Activated naive CD8-positive, alpha-beta T cell treated with anti-CD3 and anti-CD28 coated beads, Interleukin-2, amount 50 U/mL, for 16 hours (primary cell): ENCODE measurements at regions not wholly inside any gene's neighbourhood (a gene's known extent, or its start where the extent isn't known, plus 50 kb on each side); places are given as distances from the start of the nearest gene placed in this dataset.

Experiments
- DNase-seq: peaks from one replicate; pipeline ENCODE4 v3.0.0-alpha.2; 2020; ENCODE audit warnings: low read depth, low spot score

- DNase-seq, result no peak
Observed at GRCh38 chr21:41076064-41076463, 91.9 kb upstream of the BACE2 start.

- no peak for DNase-seq
Observed at GRCh38 chr21:41079159-41079558, 88.8 kb upstream of the BACE2 start.

DNA sequence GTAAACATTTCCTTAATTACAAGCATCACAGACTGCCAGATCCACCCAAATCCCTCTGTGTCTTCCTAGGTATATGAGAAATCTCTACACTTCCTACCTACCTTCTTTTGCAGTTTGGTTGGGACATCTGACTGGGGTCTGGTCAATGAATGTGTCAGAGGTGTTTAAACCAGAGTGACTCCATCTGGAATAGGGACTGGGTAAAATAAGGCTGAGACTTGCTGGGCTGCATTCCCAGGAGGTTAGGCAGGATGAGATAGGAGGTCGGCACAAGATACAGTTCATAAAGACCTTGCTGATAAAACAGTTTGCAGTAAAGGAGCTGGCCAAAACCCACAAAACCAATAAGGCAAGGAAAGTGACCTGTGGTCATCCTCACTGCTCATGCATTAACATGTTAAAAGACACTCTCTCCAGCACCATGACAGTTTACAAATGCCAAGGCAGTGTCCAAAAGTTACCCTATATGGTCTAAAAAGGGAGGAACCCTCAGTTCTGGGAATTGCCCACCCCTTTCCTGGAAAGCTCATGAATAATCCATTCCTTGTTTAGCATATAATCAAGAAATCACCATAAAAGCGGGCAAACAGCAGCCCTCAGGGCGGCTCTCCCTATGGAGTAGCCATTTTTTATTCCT lies 87.4 kb upstream of the BACE2 start:
- no peak for DNase-seq

GRCh38 chr21:41086569-41086968 lies 81.4 kb upstream of the BACE2 start:
- no peak for DNase-seq

DNA sequence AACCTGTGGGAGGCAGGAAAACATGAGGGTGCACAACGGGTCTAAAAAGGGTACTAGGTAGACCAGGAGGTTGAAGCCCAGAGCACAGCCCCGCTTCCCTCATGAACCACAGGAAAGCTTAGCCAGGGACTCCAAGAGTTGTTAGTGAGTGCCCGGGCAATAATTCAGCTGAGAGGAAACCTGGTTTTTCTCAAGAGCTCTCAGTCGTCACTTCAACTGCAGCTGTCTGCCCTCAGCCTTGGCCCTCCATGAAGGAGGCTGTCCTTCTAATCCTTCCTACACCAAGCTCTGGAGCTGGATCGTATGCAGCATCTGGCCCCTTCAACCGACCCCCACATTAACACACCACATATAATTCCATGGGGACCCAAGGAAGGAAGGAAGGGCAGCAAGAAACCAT lies 77.0 kb upstream of the BACE2 start:
- no peak for DNase-seq

GRCh38 chr21:41091616-41092015 lies 76.3 kb upstream of the BACE2 start:
- no peak for DNase-seq

GRCh38 chr21:41092312-41092711 lies 75.6 kb upstream of the BACE2 start:
- no peak for DNase-seq

- DNase-seq, result no peak
Observed at GRCh38 chr21:41095983-41096382, 72.0 kb upstream of the BACE2 start.

GRCh38 chr21:41098076-41098475 lies 69.9 kb upstream of the BACE2 start:
- no peak for DNase-seq

- DNase-seq, result no peak
Observed at GRCh38 chr21:41098481-41099042, 69.4 kb upstream of the BACE2 start.

GRCh38 chr21:41100826-41101550 lies 67.0 kb upstream of the BACE2 start:
- no peak for DNase-seq

DNA sequence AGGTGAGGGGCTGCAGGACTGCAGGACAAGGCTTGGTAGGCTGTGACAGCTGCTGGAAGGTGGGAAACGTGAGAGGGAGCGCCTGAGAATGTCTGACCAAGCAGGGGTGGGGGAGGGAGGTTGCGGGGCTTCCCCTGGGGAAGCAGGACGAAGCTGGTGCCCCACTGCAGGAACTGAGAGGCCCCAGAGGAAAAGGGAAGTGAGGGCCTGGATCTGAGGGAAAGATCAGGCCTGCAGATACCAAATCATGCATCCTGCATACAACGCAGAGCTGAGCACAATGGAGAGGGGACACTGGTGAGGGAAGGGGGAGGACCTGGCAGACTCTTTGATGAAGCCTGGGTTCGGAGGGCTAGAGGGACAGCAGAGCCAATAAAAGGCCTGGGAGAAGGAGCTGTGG lies 65.7 kb upstream of the BACE2 start:
- DNase-seq, result no peak

GRCh38 chr21:41107602-41108001 lies 60.4 kb upstream of the BACE2 start:
- no peak for DNase-seq

DNA sequence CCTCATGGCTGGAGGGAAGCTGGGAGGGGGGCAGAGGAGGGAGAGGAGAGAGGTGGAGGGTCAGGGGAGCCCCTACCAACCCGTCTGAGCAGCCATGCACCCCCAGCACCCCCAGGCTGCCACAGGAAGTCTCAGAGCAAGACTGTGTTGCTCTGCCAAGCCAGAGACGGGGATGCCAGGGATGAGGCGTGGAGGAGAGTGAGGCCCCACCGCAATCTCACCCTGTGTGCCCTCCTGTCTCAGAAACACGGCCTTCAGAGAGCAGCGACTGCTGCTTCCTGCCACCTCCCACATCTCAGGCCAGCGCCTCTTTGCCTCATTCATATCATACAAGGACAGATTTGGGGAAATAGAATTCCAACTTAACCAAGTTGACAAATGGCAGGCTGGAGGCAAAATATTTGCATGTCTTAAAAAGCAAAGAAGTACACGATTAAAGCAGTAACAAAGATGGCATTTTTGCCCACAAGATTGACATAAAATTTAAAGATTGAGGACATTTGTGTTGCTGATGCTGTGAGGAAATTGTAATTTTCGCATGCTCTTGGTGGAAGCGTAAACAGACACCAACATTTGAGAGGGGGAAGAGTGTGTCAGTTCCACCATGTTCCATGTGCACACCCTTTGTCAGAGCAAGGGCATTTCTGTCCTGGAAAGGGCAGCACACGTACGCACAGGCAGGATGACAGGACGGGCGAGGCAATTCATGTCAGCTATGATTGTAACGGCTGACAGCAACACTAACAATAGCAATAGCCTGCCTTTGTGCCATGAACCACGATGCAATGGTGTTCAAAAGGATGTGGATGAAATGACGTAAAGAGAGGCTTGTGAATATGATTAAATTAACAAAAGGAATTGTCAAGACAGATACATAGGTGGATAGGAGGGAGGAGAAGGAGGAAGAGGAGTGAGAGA lies 59.0 kb upstream of the BACE2 start:
- no peak for DNase-seq

DNA sequence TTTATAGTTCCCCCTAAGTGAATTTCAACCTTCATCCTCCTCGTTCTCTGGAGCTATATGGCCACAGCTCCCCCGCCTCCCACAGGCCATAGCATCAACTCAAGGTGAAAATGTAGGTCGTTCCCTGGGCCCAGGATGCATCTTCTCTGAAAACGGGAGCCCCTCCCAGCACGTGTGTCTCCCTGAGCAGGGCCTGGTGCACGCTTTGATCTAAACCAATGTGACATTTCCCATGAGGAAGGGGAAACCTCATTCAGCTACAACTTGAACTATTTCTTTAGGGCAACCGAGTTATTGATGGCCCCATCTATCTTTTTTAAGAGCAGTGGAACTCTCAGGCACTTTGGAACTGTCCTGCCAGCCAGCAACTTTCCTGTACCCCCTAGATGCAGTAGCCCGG lies 57.8 kb upstream of the BACE2 start:
- no peak for DNase-seq

GRCh38 chr21:41110664-41111063 lies 57.3 kb upstream of the BACE2 start:
- no peak for DNase-seq

- DNase-seq, result no peak
Observed at GRCh38 chr21:41111681-41112080, 56.3 kb upstream of the BACE2 start.

DNA sequence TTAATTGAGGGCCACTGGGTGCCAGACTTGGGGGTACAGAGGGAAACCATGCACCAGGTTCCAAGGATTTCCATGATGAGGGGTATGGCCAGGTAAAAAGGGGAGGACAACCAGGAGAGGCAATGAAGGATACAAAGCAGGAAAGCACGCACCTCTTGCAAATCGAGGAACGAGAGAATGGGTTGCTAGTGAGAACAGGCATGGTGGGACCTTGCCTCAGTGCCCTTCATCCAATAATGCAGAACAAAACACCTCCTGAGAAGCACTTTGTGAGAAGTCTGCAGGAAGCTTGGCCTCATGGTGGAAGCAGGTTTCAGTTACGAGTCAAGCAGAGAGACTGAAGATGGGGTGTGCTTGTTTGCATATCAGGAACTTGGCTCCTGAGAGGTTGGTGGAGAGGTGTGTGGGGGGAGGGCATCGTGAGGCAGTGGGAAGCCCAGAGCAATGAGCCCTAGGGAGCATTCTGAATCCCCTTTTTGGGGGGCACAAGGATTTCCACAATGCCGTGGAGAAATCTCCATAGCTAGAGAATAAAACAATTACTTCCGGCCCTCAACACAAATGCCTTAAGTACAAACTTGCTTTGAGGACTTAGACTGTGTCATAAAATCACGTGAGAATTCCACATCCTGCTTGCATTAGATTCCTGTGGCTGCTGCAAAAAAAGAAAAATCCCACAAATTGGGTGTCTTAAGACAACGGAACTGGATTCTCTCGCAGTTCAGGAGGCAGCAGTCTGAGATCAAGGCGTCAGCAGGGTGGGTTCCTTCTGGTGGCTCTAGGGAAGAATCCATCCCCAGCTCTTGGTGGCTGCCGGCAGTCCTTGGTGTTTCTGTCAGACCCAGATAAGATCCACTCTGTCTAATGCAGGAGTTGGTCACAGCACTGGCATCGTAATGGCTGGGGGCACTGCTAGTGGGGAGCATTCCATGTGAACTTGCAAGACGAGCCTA lies 54.9 kb upstream of the BACE2 start:
- DNase-seq, result no peak

DNA sequence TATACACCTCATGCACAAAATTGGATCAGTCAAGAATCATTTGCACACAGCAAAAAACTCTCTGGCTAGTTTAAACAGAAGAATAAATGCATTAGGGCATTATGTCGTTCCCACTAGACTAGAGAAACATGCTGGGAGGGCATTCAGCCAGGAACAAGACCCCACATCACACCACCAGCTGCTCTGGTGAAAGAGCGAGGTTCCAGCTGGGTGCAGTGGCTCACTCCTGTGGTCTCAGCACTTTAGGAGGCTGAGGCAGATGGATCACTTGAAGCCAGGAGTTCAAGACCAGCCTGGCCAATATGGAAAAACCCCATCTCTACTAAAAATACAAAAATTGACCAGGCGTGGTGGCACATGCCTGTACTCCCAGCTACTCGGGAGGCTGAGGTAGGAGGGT lies 52.1 kb upstream of the BACE2 start:
- no peak for DNase-seq
